Anterior cingulate cortex (tissue), 58 donors: ENCODE measurements at regions not wholly inside any gene's neighbourhood (a gene's known extent, or its start where the extent isn't known, plus 50 kb on each side); places are given as distances from the start of the nearest gene placed in this dataset.

Experiments
- DNase-seq, 58 donors: peaks; one replicate each; lab custom pipeline; 2025; lab: John Stamatoyannopoulos, UW

DNA sequence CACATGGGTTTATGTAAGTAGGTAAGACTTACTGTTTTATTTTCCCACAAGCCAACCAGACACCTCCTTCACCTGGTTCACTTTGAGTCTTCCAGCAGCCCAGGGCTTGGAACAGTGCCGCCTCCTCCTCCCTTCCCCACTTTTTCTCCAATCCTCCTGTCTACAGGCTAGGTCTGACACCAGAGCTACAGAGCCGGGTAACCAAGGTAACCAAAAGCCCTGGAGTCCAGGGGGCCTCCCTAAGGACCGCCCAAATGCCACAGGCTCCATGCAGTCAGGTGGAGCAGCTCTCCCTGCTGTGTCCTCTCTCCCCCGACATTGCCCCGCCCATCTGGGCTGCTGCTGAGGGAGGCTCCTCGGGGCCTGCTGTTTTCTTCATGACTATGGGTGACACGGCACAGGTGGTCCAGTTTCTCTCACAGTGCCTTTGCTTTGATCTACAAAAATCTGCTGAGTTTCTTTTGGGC, 138.0 kb upstream of the EFNA5 start:
- peak in 1 of 58 donors; percentile 2 for DNase-seq

DNA sequence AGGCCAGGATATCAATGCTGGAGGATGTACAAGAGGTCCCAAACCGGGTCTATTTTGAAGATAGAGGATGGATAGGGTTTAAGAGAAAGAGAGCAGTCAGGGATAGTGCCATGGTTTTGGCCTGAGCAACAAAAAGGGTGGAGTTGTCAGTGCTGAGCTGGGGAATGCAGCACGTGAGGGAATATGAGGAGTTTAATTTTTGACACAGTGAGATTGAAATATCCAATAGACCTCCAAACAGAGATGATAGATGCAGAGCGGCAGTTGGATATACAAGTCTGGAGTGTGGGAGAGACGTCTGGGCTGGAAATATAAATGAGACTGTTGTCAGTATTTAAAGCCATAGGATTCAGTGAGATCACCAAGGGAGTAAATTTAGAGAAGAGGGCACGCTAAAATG, 136.7 kb upstream of the EFNA5 start:
- DNase-seq, result no peak

GRCh38 chr5:107806705-107807104, 136.0 kb upstream of the EFNA5 start:
- no peak for DNase-seq

GRCh38 chr5:107806271-107806670, 135.5 kb upstream of the EFNA5 start:
- no peak for DNase-seq

GRCh38 chr5:107805824-107806223, 135.1 kb upstream of the EFNA5 start:
- DNase-seq, result no peak

DNA sequence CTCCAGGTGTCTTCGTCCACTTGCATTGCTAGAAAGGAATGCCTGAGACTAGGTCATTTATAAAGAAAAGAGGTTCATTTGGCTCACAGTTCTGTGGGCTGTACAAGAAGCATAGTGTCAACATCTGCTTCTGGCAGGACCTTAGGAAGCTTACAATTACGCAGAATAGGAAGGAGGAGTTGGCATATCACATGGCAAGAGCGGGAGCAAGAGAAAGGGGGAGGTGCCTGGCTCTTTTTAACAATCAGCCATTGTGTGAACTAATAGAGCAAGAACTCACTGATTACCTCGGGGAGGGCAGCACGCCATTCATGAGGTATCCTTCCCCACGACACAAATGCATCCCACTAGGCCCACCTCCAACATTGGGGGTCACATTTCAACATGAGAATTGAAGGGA, 134.4 kb upstream of the EFNA5 start:
- DNase-seq, result no peak

- DNase-seq, result no peak
Observed at GRCh38 chr5:107803728-107804127, 133.0 kb upstream of the EFNA5 start.

- no peak for DNase-seq
Observed at GRCh38 chr5:107801061-107801460, 130.3 kb upstream of the EFNA5 start.

DNA sequence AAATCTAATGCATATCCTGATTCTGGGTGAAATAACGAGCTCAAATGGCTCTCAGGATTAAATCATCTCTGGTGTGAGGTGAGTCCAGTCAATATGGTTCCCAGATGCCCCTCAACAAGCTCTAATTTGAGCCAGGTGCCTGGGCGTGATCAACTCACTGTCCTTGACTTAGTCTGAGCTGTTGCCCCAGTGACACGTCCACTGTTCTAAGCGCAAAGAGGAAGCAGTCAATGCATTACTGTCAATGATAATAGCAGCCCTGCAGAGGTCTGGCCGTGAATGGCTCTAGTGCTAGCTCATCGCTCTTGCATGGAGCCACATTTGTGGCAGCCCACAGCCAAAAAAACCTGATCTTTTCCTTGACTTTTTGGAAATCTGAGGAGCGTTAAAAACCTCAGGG, 128.6 kb upstream of the EFNA5 start:
- DNase-seq, result no peak

GRCh38 chr5:107796797-107797196, 126.1 kb upstream of the EFNA5 start:
- DNase-seq, result no peak

- DNase-seq, result no peak
Observed at GRCh38 chr5:107794741-107795140, 124.0 kb upstream of the EFNA5 start.

DNA sequence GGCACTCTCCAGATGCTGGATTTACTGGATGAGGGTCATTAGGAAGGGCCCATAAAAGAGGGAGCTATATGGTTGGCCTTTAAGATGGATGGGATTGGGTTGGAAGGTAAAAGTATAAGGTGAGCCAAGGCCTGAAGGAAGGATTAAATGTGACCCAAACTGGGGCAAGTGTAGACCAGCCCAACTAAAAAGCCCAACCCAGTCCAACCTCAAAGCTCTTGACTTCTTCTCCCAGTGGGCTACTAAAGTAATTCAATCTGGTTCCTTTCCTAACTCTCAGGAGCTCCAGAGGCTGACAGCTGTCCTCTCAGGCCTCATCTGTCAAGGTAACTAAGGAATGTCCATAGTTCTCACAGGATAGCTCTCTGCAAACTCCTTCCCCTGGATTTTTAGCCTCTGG, 122.2 kb upstream of the EFNA5 start:
- DNase-seq, result no peak

DNA sequence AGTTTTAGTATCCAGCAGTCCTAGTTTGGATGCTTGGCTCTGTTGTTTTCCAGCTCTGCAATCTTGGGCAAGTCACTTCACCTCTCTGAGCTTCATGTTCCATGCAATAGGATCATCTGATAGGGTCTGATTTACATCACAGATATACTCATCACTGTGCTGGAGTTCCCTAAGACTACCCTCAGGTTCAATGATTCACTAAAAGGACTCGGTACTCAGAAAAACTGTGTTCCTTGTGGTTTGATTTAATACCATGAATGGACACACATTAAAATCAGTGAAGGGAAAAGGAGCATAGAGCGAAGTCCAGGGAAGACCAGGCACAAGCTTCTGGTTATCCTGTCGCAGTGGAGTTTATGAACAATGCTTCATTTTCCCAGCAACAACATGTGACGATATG, 119.9 kb upstream of the EFNA5 start:
- no peak for DNase-seq

DNA sequence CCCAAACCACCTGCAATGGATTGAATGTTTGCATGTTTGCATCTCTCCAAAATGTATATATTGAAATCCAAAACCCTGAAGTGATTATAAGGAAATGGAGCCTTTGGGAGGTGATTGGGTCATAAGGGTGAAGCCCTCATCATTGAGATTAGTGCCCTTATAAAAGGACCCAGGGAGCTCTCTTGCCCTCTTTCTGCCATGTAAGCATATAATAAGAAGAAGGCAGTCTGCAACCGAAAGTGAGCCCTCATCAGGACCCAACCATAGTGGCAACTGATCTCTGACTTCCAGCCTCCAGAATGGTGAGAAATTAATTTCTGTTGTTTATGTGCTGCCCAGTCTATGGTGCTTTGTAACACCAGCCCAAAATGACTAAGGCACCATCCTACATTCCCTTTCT, 115.7 kb upstream of the EFNA5 start:
- no peak for DNase-seq

DNA sequence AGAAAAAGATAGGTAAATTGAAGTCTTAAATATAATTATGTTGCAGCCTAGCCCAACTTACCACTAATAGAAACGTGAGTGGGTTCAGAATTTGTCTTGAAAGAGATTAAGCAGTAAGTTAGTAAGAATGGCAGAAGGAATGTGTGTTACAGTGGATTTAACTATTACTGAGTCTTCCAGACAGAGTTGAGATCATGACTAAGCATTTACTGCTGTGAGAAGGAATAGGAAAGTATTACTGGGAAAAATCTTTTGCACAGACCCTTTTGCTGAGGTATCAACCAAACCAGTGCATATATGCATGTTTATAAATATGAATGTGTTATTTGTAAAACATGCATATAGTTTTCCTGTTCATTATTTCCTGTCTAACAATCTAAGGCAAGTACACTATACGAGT, 112.8 kb upstream of the EFNA5 start:
- no peak for DNase-seq

DNA sequence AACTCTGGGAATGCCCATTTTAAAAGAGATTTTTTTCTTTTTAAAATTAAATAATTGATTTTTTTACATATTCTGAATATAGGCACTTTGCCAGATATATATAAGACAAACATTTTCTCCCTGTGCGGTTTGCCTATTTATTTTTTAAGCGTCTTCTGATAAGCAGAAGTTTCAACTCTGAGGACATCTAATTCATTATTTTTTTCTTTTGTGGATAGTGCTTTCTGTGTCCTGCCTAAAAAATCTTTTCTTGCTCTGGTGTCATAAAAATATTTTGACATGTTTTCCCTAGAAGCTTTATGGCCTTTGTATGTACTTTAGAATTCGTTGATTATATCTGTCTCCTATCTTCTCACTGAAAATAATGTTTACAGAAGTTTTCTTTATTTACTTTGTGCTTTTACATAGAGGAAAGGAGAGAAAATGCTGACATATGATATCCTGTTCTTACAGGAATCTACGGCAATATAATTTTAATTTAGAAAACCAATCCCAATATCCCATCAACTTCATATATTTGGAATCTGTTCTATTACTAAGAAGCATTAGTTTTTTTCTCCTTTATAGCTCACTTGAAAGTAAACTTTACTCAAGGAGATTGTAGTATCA, 111.9 kb upstream of the EFNA5 start:
- no peak for DNase-seq

DNA sequence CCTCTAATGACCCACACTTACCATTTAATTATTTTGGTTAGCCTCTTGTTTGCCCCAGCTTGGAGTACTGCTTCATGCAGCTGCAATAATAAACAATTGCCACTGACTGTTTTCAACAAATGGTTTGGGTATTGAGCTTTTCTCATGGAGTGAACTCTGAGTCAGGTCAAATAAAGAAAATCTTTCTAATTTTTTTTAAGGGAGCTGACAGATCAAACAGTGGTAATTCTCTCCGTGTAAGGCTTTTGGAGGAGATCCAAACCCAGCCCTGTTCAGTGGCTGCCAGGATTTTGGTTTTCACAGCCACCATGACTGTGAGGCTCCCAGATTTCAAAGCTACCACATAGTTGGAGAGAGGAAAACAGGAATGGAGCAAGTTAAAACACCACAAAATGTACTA, 110.7 kb upstream of the EFNA5 start:
- no peak for DNase-seq

GRCh38 chr5:107779437-107779836, 108.7 kb upstream of the EFNA5 start:
- no peak for DNase-seq

DNA sequence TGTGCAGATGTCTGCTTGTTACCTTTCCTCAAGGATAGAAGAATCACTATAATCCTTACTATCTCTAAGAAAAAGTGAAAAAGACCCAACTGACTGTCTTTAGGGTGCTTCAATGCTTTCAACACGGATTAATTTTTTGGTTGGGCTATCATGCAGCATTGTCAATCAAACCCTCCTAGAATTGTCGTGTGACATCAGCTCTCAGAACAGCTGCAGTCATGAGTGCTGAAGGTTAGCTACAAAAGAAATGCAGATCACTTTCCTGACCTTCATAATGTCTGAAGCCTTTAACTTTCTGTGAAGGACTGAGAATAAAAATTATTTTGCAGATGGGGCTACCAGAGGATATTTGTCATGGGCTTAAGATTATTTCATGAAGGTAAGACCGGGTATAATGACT, 107.9 kb upstream of the EFNA5 start:
- no peak for DNase-seq

- no peak for DNase-seq
Observed at GRCh38 chr5:107776922-107777740, 106.4 kb upstream of the EFNA5 start.

DNA sequence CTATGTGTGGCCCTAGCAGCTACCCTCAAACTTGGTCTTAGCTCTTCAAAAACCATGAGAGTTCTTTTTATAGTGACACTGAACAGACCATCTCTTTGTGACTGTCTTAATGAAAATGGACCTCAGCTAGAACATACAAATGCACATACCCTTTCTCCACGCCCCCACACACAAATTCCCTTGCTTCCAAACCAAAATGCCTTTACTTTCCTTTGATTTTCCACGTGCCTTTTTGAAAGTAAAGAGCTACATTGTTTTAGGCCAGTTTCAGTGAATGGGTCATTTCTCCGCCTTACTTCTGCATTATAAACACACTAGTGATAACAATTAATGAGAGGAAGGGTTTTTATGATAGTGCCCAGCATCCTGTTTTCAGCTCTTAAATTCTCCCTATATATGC, 105.8 kb upstream of the EFNA5 start:
- DNase-seq, result no peak

DNA sequence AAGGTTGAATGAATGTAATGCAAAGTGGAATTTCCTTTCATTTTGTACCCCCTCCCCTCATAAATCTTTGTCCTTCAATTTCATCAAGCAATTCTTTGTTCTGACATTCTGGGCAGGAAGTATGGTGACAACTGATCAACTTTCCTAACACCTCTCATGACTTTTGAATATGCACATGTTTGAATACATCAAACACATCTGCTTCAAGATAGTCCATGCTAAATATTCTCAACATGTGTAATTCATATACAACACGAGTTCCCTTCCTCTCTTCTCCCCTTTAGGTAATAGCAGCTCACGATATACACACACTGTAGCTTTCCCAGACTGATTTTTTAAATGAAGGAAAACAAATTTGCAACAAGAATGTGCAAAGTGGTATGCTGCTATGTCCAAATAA, 103.6 kb upstream of the EFNA5 start:
- DNase-seq, result no peak
